ENCODE measurements at regions not wholly inside any gene's neighbourhood (a gene's known extent, or its start where the extent isn't known, plus 50 kb on each side); places are given as distances from the start of the nearest gene placed in this dataset.
"Not testable (repeated sequence)": the region's sequence is repeated elsewhere in the genome, so short reads cannot be mapped to it uniquely, and the experiment has no call there.

DNA sequence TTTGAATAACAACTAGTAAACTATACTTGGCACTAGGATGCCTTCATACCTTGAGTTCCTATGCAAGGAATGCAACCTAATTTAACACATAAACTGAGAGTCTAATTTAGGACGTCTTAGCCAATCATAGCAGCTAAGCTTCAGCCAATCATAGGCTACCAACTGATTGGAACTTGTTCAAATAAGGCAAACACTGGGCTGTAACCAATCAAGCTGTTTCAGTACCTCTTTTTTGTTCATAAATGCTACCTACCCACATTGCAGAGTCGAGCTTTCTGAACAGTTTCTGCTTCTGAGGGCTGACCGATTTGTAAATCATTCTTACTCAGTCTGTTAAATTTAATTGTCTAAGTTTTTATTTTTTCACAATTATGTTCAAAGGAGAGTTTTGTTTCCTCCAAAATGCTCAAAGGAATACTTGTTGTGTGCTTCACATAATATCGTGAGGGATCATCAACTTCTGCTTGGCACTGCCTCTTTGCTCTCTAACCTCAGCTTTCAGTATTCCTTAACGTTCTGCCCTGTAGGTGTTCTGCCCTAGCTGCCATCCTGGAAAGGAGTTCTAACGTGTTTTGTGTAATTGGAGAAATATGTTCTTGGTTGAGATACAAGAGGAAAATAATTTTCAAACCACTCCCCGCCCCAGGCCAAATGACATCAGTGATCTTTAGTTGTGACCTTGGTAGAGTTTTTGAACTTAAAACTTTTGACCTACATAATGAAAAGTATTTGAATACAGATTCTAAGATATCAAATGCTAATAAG, 380.4 kb upstream of the MIS18BP1 start:
- Mint-ChIP-seq H3K4me3 (no peak overlapping the region), H3K27ac (no peak overlapping the region), H3K27me3 (no peaks in the 10 kb centered on the region), H3K9me3 (peaks cover 47% of the 10 kb centered on the region), H3K36me3 (ENCODE audit: low read depth) (no peaks in the 10 kb centered on the region), H3K4me1 (ENCODE audit: low read depth) (no peaks in the 10 kb centered on the region)
- intact Hi-C loops (cut with micrococcal nuclease), result no loop called here

DNA sequence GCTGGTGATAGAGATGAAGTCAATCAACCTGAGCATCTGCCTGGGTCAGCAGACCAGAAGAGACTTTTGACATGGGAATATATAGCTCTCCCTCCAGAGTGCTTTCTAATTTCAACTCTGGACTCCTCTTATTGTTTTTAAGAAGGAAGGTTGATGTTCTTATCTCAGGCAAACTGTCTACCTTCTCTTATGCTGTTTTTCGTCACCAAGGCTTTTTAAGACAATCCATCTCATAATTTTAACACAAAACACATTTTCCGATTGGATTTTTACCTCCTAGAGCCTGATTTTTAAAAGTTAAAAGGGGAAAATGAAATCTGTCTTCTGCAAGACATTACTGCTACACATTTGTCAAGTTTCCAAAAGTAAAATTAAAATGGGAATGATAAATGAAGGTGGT, 368.7 kb upstream of the MIS18BP1 start:
- Mint-ChIP-seq H3K27ac (no peak overlapping the region), H3K4me1 (ENCODE audit: low read depth) (no peaks in the 10 kb centered on the region), H3K36me3 (ENCODE audit: low read depth) (no peaks in the 10 kb centered on the region), H3K4me3 (no peak overlapping the region), H3K27me3 (no peaks in the 10 kb centered on the region), H3K9me3 (no peaks in the 10 kb centered on the region)
- intact Hi-C loops (cut with micrococcal nuclease), result no loop called here

DNA sequence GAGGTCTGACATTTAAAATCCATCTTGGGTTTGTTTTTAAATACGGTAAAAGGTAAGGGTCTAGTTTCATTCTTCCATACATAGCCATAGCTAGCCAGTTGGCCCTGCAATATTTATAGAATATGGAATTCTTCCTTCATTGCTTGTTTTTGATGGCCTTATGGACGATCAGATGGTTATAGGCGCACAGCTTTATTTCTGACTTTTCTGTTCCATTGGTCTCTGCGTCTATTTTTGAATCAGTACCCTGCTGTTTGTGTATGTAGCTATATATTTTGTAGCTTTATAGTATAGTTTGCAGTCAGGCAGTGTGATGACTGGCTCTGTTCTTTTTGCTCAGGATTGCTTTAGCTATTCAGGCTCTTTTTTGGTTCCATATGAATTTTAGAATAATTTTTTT, 366.8 kb upstream of the MIS18BP1 start:
- Mint-ChIP-seq H3K27me3 (no peaks in the 10 kb centered on the region), H3K27ac (no peak overlapping the region), H3K4me3 (no peak overlapping the region), H3K4me1 (ENCODE audit: low read depth) (no peaks in the 10 kb centered on the region), H3K36me3 (ENCODE audit: low read depth) (no peaks in the 10 kb centered on the region), H3K9me3 (no peaks in the 10 kb centered on the region)
- intact Hi-C loops (cut with micrococcal nuclease), result no loop called here

DNA sequence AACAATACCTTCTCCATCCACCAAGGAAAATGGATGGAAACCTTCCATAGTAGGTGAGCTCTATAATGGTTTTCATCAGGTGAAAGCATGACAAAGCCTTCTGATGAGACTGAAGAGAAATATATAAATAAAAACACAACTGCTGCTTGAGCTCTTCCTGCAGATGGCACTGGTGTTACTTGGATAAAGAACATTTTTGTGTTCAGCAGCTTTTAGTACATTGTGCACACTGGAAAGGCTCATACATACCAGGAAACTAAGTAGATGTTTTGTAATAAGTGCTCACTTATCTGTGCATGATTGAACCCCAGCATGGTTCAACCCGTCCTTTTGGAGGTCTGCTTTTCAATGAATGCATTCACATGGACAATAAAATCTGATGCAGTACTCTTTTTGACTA, 357.3 kb upstream of the MIS18BP1 start:
- H3K36me3 Mint-ChIP-seq (ENCODE audit: low read depth), result no peaks in the 10 kb centered on the region
- no peaks in the 10 kb centered on the region for H3K27me3 Mint-ChIP-seq
- H3K4me3 Mint-ChIP-seq, result no peak overlapping the region
- peaks cover 7% of the 10 kb centered on the region for H3K9me3 Mint-ChIP-seq
- no peak overlapping the region for H3K27ac Mint-ChIP-seq
- intact Hi-C loops (cut with micrococcal nuclease), result no loop called here
- no peaks in the 10 kb centered on the region for H3K4me1 Mint-ChIP-seq (ENCODE audit: low read depth)

DNA sequence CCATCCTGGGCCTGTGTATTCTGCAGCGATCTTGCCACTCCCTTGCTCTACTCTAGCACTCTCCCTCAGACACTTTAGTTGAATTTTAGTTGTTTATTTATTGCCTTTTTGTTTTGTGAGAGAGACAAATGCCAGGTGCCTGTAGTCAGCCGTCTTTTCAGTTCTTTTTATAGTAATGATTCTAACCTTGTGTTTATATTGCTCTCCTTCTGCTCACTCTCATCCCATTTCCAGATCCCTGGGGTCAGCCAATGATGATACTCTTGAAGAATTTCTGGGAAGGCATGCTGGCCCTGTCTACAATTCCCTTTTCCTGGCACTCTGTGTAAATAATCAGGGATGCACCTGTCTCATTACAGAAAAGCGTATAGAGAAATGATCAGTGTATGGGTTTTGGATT, 334.1 kb upstream of the MIS18BP1 start:
- intact Hi-C loops (cut with micrococcal nuclease), result no loop called here
- H3K9me3 Mint-ChIP-seq, result peaks cover 83% of the 10 kb centered on the region
- H3K4me3 Mint-ChIP-seq, result no peak overlapping the region
- no peak overlapping the region for H3K27ac Mint-ChIP-seq
- no peaks in the 10 kb centered on the region for H3K4me1 Mint-ChIP-seq (ENCODE audit: low read depth)
- no peaks in the 10 kb centered on the region for H3K36me3 Mint-ChIP-seq (ENCODE audit: low read depth)
- no peaks in the 10 kb centered on the region for H3K27me3 Mint-ChIP-seq

DNA sequence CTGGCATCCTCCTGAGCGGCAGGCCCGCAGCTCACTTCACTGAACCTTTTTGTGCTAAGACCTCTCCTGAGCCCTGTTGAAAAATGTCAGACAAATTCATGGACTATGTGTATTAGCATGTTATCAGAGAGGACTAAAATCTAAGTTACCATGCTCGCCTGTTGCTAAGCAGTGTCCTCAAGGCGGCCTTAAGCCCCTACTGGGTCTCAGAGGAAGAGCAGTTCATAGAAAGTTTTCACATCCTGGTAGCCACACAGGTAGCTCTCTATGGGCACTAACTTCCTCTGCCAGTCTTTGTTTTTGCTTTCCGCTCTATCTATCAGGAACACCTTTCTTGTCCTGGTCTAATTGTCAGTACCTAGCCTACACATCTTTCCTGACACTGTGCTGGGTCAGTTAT, 306.6 kb upstream of the MIS18BP1 start:
- H3K4me3 Mint-ChIP-seq, result no peak overlapping the region
- H3K9me3 Mint-ChIP-seq, result no peaks in the 10 kb centered on the region
- H3K4me1 Mint-ChIP-seq (ENCODE audit: low read depth), result no peaks in the 10 kb centered on the region
- H3K36me3 Mint-ChIP-seq (ENCODE audit: low read depth), result no peaks in the 10 kb centered on the region
- no peak overlapping the region for H3K27ac Mint-ChIP-seq
- H3K27me3 Mint-ChIP-seq, result no peaks in the 10 kb centered on the region
- intact Hi-C loops (cut with micrococcal nuclease), result no loop called here

DNA sequence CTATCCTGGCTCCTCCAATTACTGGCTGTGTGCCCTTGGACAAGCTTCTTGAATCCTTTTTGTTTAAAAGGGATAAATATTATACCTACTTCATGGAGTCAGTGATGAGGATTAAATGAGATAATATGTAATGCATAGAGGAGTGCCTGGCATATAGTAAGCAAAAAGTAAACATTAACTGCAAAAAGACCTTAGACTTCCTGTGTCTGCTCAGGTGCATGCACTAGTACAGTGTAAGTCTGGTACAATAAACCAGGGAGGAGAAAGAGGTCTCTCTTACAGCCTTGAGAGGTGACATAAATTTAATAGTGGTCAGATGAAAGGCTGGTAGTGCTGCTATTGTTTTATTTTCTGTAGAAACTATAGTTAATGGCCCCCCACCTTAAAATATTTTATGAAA, 305.2 kb upstream of the MIS18BP1 start:
- intact Hi-C loops (cut with micrococcal nuclease), result no loop called here
- Mint-ChIP-seq H3K4me3 (no peak overlapping the region), H3K36me3 (ENCODE audit: low read depth) (no peaks in the 10 kb centered on the region), H3K27me3 (no peaks in the 10 kb centered on the region), H3K4me1 (ENCODE audit: low read depth) (no peaks in the 10 kb centered on the region), H3K9me3 (no peaks in the 10 kb centered on the region), H3K27ac (no peak overlapping the region)

DNA sequence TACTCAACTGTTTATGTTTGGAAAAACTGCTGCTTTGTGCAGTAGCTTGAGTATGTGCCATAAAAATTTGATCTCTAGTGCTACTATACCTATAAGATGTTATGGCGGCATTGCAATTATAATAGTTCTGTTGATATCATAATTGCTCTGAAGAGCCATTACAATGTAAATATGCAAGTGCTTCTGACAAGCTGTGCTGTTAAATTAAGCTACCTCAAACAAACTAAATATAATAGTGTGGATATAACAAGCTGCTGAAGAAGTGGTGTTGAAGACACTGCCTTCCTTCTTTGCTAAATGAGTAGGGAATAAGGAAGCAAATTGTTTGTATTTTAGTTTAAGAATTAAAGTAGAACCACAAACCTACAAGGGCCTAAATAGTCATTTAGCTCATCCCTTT, 301.0 kb upstream of the MIS18BP1 start:
- intact Hi-C loops (cut with micrococcal nuclease), result no loop called here
- Mint-ChIP-seq H3K36me3 (ENCODE audit: low read depth) (no peaks in the 10 kb centered on the region), H3K4me1 (ENCODE audit: low read depth) (no peaks in the 10 kb centered on the region), H3K4me3 (no peak overlapping the region), H3K27ac (no peak overlapping the region), H3K9me3 (peaks cover 34% of the 10 kb centered on the region), H3K27me3 (no peaks in the 10 kb centered on the region)

DNA sequence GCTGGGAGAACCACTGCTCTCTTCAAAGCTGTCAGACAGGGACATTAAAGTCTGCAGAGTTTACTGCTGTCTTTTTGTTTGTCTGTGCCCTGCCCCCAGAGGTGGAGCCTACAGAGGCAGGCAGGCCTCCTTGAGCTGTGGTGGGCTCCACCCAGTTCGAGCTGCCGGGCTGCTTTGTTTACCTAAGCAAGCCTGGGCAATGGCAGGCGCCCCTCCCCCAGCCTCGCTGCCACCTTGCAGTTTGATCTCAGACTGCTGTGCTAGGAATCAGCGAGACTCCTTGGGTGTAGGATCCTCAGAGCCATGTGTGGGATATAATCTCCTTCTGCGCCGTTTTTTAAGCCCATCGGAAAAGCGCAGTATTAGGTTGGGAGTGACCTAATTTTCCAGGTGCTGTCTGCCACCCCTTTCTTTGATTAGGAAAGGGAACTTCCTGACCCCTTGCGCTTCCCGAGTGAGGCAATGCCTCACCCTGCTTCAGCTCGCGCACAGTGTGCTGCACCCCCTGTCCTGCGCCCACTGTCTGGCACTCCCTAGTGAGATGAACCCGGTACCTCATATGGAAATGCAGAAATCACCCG, 298.3 kb upstream of the MIS18BP1 start:
- H3K36me3 Mint-ChIP-seq (ENCODE audit: low read depth); H3K4me3 Mint-ChIP-seq; H3K27ac Mint-ChIP-seq; H3K4me1 Mint-ChIP-seq (ENCODE audit: low read depth); H3K27me3 Mint-ChIP-seq; intact Hi-C loops (cut with micrococcal nuclease): not testable (repeated sequence)
- peaks cover 42% of the 10 kb centered on the region for H3K9me3 Mint-ChIP-seq

DNA sequence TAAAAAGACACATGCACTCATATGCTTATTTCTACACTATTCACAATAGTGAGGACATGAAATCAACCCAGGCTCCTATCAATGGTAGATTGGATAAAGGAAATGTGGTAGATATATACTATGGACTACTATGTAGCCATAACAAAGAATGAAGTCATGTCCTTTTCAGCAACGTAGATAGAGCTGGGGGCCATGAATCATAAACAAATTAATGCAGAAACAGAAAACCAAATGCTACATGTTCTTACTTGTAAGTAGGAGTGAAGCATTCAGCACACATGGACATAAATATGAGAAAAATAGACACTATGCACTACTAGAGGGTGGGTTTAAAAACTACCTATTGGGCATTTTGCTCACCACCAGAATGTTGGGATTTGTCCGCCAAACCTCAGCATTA, 278.0 kb upstream of the MIS18BP1 start:
- no peaks in the 10 kb centered on the region for H3K36me3 Mint-ChIP-seq (ENCODE audit: low read depth)
- no peaks in the 10 kb centered on the region for H3K27me3 Mint-ChIP-seq
- no peak overlapping the region for H3K27ac Mint-ChIP-seq
- peaks cover 12% of the 10 kb centered on the region for H3K9me3 Mint-ChIP-seq
- H3K4me3 Mint-ChIP-seq, result no peak overlapping the region
- no peaks in the 10 kb centered on the region for H3K4me1 Mint-ChIP-seq (ENCODE audit: low read depth)
- intact Hi-C loops (cut with micrococcal nuclease), result no loop called here

DNA sequence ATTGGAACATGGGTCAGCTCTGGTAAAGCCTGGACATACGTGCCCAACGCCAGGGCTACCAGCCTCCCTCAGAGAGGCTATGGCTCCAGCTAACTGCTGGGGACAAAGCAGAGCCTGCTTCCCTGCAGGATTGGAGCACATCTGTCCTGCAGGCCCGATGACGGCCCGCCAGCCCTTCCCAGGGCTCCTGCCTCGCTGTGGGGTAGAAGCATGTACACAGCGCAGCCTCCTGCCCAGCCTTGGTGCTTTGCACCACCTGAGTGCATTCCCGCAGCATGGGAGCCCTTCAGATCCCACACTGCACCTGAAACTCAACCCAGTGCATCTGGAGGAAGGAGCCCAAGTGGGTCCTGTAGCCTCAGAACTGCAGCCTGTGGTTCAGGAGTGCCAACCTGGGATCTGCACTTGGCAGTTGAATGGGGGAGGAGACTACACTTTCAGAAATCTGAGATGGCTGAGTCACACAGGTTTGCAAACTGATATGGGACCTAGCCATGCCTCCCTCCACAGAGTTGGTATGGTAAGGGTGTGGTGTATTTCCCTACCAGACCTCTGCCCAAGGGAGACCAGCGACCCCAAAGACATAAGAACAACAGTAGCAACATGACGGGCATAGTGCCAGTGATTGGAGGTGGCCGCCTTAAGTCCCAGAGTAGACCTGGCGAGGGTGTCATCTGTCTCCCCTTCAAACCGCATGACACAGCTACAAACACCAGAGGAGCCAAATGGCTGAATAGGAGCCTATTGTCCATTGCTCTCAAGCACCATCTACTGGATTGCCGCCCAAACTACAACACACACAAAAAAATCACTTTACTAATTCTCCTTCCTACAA, 273.9 kb upstream of the MIS18BP1 start:
- Mint-ChIP-seq H3K4me1 (ENCODE audit: low read depth) (no peaks in the 10 kb centered on the region), H3K27ac (no peak overlapping the region), H3K4me3 (no peak overlapping the region), H3K9me3 (no peaks in the 10 kb centered on the region), H3K27me3 (no peaks in the 10 kb centered on the region), H3K36me3 (ENCODE audit: low read depth) (no peaks in the 10 kb centered on the region)
- intact Hi-C loops (cut with micrococcal nuclease), result no loop called here

DNA sequence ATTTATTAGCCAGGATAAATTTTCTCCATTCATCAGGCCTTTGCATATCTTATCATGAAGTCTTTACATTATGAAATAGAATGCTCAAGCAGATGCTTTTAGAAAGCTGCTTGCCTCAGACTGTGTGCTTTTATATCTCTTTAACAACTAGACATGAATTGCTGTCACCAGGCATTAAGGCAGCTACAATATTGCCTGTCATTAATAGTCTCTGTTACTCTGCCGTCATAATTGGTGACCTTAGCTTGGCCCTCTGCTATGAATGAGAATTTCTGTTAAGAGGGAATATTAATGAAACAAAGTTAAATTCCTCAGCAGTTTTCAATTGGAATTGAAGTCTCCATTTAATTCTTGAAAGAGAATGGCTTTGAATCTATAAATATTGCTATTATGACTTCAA, 266.8 kb upstream of the MIS18BP1 start:
- no peaks in the 10 kb centered on the region for H3K4me1 Mint-ChIP-seq (ENCODE audit: low read depth)
- H3K36me3 Mint-ChIP-seq (ENCODE audit: low read depth), result no peaks in the 10 kb centered on the region
- no peak overlapping the region for H3K27ac Mint-ChIP-seq
- no peaks in the 10 kb centered on the region for H3K9me3 Mint-ChIP-seq
- intact Hi-C loops (cut with micrococcal nuclease), result no loop called here
- no peak overlapping the region for H3K4me3 Mint-ChIP-seq
- no peaks in the 10 kb centered on the region for H3K27me3 Mint-ChIP-seq

DNA sequence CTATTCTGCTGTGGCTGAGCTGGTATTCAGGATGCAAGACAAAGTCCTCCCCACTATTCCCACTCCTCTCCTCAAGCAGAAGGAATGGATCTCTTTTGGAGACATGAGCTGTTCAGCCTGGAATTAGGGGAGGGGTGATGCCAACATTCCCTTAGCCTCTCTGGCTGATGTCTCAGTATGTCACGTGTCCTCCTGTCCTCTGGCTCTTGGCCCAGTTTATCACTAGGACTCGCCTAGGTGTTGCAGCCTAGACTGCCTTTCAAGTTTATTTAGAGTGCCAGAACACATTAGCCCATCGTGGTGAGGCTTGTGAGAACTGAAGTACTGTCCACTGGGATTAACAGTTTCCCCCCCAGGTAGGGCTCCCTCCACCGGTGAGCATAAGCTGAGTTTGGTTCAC, 239.9 kb upstream of the MIS18BP1 start:
- H3K4me1 Mint-ChIP-seq (ENCODE audit: low read depth), result no peaks in the 10 kb centered on the region
- intact Hi-C loops (cut with micrococcal nuclease), result no loop called here

DNA sequence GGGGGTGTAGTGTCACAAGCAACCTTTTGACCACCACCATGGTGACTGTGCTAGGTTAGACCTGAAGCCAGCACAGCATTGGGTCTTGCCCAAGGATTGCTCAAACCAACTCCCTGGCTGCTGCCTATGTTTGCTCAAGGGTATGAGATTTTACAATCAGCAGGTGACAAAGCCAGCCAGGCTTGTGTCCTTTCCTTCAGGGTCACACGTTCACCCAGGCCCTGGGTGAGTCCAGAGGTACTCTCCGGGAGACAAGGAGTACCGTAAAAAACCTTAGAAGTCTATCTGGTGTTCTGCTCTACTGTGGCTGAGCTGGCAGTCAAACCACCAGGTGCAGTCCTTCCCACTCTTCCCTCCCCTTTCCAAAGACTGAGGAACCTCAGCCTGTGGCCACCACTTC, 238.9 kb upstream of the MIS18BP1 start:
- H3K4me1 Mint-ChIP-seq (ENCODE audit: low read depth), result no peaks in the 10 kb centered on the region
- H3K27me3 Mint-ChIP-seq, result no peaks in the 10 kb centered on the region
- H3K27ac Mint-ChIP-seq, result no peak overlapping the region
- H3K9me3 Mint-ChIP-seq, result peaks cover 23% of the 10 kb centered on the region
- intact Hi-C loops (cut with micrococcal nuclease), result no loop called here
- H3K4me3 Mint-ChIP-seq, result no peak overlapping the region
- H3K36me3 Mint-ChIP-seq (ENCODE audit: low read depth), result no peaks in the 10 kb centered on the region

More for the DNA sequence above, 239.9 kb upstream of the MIS18BP1 start:
- H3K9me3 Mint-ChIP-seq, result peaks cover 20% of the 10 kb centered on the region
- no peaks in the 10 kb centered on the region for H3K36me3 Mint-ChIP-seq (ENCODE audit: low read depth)
- no peak overlapping the region for H3K4me3 Mint-ChIP-seq
- no peaks in the 10 kb centered on the region for H3K27me3 Mint-ChIP-seq
- H3K27ac Mint-ChIP-seq, result no peak overlapping the region
